GM23248 (cell line): ENCODE measurements at regions not wholly inside any gene's neighbourhood (a gene's known extent, or its start where the extent isn't known, plus 50 kb on each side); places are given as distances from the start of the nearest gene placed in this dataset.

ENCODE experiments used
- EZH2 ChIP-seq: fragments of 200-600 bp; sonication (generic); IDR thresholded peaks from 2 replicates; pipeline ENCODE4 v1.6.1; 2018; ENCODE audit warnings: antibody characterized with exemption, mild to moderate bottlenecking; ENCODE audit not compliant: insufficient read depth, poor library complexity, severe bottlenecking
- EZH2phosphoT487 ChIP-seq: fragments of 200-600 bp; sonication (generic); IDR thresholded peaks from 2 replicates; pipeline ENCODE4 v1.6.1; 2018; ENCODE audit warnings: antibody characterized with exemption, moderate library complexity, mild to moderate bottlenecking, low read depth; ENCODE audit not compliant: insufficient read depth

DNA sequence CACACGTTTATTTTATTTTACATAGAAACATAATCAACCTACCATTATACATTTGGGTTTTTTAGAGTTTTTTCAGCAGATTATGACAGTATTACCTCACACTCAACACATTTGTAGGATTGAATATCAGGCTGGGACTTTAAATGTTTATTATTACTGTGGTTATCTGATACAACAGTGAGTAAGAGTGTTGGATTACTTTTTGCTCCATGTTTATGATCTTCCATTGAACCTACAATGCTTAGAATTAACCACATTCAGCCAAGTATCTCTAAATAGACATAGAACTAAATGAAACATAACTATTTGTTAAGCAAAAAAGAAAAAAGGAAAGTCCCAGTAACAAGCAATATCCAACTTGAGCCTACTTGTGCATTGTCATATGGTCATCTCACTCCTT, 607.4 kb upstream of the PITX2 start:
- TF ChIP-seq EZH2: no peak
- TF ChIP-seq EZH2phosphoT487: no peak
